Psoas muscle (tissue), 7 donors: ENCODE measurements at regions not wholly inside any gene's neighbourhood (a gene's known extent, or its start where the extent isn't known, plus 50 kb on each side); places are given as distances from the start of the nearest gene placed in this dataset.

Source experiments
- ATAC-seq, 4 donors: fragments of 200-7000 bp; cut with Tn5 transposase; one replicate each; pipeline ENCODE4 v1.9.1; 2020; ENCODE audit warnings: moderate library complexity in 3 of 4, mild to moderate bottlenecking in 2 of 4
- DNase-seq, 2 donors: peaks; one replicate each; pipeline ENCODE4 v3.0.0-alpha.2; 2020
- H3K27ac ChIP-seq: fragments of 200-600 bp; one replicate; pipeline ENCODE4 v1.8.0; 2022
- H3K27me3 ChIP-seq, 3 donors: fragments of 200-600 bp in 1 of 3; one replicate each; pipeline versions ENCODE4 v1.6.1 to v1.8.0; 2013 to 2022; ENCODE audit warnings: low read length in 2 of 3, mild to moderate bottlenecking in 2 of 3, moderate library complexity in 1 of 3; ENCODE audit not compliant: insufficient read depth in 3 of 3
- H3K36me3 ChIP-seq, 2 donors: fragments of 200-600 bp in 1 of 2; one replicate each; pipeline versions ENCODE4 v1.6.1 to v1.8.0; 2013 to 2022; ENCODE audit warnings: low read depth in 1 of 2, mild to moderate bottlenecking in 1 of 2, moderate library complexity in 1 of 2; ENCODE audit not compliant: insufficient read depth in 1 of 2
- H3K4me1 ChIP-seq: fragments of 200-600 bp; one replicate; pipeline ENCODE4 v1.8.0; 2022
- H3K4me3 ChIP-seq: fragments of 200-600 bp; one replicate; pipeline ENCODE4 v1.8.0; 2022; ENCODE audit warnings: mild to moderate bottlenecking
- H3K9me3 ChIP-seq: fragments of 200-600 bp; one replicate; pipeline ENCODE4 v1.8.0; 2022
- CTCF ChIP-seq: fragments of 200-600 bp; IDR thresholded peaks from one replicate; pipeline ENCODE4 v1.8.0; 2022; ENCODE audit warnings: antibody characterized with exemption
- WGBS, 3 donors: extraction: QIAGEN DNeasy Blood & Tissue Kit; methylation state at CpG; one replicate each; pipeline versions ENCODE4 v1.1.6 to v1.1.7; 2013; 5-methylcytosine and 5-hydroxymethylcytosine counted together
- intact Hi-C, 2 donors: fragments of 100-400 bp; cut with DNase I; formaldehyde crosslinking; loops; one replicate each; pipeline versions ENCODE4 v1.11.0 to v1.14.2; 2022
- donor health status: healthy with polysubstance abuse.
- donor health status: DM: no; HTN: no; CAD: no; lungs with moderate emphysema.
- donor health status: Bipolar disorder and iron deficiency.
- donor health status: healthy.
- donor health status: DM: yes; HTN: yes; CAD: no.
- donor health status: DM: no; HTN: no; CAD: no.
- donor health status: DM: yes; HTN: yes; CAD: no.

- peaks cover 0 to 8% (median 0%) of the 10 kb centered on the region in 3 donors for H3K27me3 ChIP-seq
- no peak overlapping the region for H3K4me3 ChIP-seq
- no peak for DNase-seq
- TF ChIP-seq CTCF: no peak
- no peaks in the 10 kb centered on the region for H3K36me3 ChIP-seq
- intact Hi-C loops: no loop called here
- no peak for ATAC-seq
- no peak overlapping the region for H3K27ac ChIP-seq
- 78 to 82% (median 79%) methylated on average over 7 of the region's 7 CpGs for WGBS, 3 donors
- H3K9me3 ChIP-seq: peaks cover 13% of the 10 kb centered on the region
- H3K4me1 ChIP-seq: no peaks in the 10 kb centered on the region
Observed at GRCh38 chrX:576904-577560, 53.6 kb upstream of the SHOX start.

GRCh38 chrX:578531-578930, 52.1 kb upstream of the SHOX start:
- no peak for TF ChIP-seq CTCF
- Histone ChIP-seq H3K4me3 (no peak overlapping the region), H3K4me1 (no peaks in the 10 kb centered on the region), H3K27me3 (peaks cover 0 to 8% (median 0%) of the 10 kb centered on the region in 3 donors), H3K27ac (no peak overlapping the region), H3K9me3 (peaks cover 13% of the 10 kb centered on the region), H3K36me3 (no peaks in the 10 kb centered on the region)
- DNase-seq (no peak), ATAC-seq (no peak)
- intact Hi-C loops: no loop called here
- WGBS, 3 donors: 44 to 51% (median 44%) methylated on average over 9 of the region's 9 CpGs

- DNase-seq (no peak), ATAC-seq (no peak)
- intact Hi-C loops: no loop called here
- Histone ChIP-seq H3K36me3 (no peaks in the 10 kb centered on the region), H3K9me3 (peaks cover 13% of the 10 kb centered on the region), H3K27me3 (peaks cover 0 to 5% (median 2%) of the 10 kb centered on the region in 3 donors), H3K4me3 (no peak overlapping the region), H3K27ac (no peak overlapping the region), H3K4me1 (no peaks in the 10 kb centered on the region)
- WGBS, 3 donors: 37 to 42% (median 41%) methylated on average over 7 of the region's 7 CpGs
- no peak for TF ChIP-seq CTCF
Observed at GRCh38 chrX:580030-580429, 50.6 kb upstream of the SHOX start.
